ENCODE measurements at regions not wholly inside any gene's neighbourhood (a gene's known extent, or its start where the extent isn't known, plus 50 kb on each side); places are given as distances from the start of the nearest gene placed in this dataset.

DNA sequence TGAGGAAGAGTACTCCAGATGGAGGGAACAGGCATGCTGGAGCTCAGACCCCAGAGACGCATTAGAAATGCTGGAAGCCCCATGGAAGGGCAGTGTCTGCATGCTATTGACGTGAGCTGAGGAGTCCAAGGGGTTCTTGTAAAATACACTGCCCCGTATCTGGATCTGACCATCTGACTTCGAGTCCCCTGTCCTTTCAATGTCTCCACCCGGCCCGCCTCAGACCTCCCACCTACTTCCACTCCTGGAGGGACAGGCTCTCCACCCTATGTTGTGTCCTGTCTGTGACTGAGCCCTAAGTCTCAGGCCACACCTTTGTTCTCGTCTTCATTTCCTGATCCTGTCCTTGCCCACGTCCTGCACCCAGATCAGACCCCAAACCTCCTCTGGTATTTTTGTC lies 496.3 kb downstream of the CDH26 start:
- TF ChIP-seq CTCF (IDR thresholded peaks at IDR 0.05) (no peak), POLR2A (IDR thresholded peaks at IDR 0.05) (no peak), EP300 (IDR thresholded peaks at IDR 0.05) (no peak)
- intact Hi-C loops (cut with DNase I) = no loop called here
- Histone ChIP-seq H3K9me3 (no peaks in the 10 kb centered on the region), H3K27ac (no peak overlapping the region), H3K4me1 (ENCODE audit: insufficient read depth) (no peaks in the 10 kb centered on the region), H3K4me3 (no peak overlapping the region), H3K36me3 (no peaks in the 10 kb centered on the region), H3K27me3 (no peaks in the 10 kb centered on the region)
- 82 to 91% (median 90%) methylated on average over 8 of the region's 8 CpGs for WGBS, 3 donors
- no peak for DNase-seq

DNA sequence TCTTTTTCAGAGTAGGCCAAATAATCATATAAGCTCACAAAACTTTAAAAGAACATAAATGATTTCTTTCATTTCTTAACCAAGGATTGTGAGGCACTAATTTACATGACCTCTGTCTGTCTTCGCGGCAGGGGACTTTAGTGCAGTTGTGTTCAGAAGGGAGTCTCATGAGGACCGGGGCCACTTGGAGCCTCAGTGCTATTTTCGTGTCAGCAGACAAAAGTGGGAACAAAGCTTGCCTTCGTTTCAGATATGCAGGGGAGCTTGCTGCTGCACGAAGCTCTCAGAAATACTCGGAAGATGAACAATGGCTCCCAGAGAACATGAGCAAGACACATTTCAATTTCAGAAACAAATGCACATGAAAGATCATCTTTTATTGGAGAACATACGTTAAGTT lies 497.0 kb downstream of the CDH26 start:
- H3K4me3 ChIP-seq = no peak overlapping the region
- no peaks in the 10 kb centered on the region for H3K4me1 ChIP-seq (ENCODE audit: insufficient read depth)
- no peak for DNase-seq
- H3K27ac ChIP-seq = no peak overlapping the region
- no peaks in the 10 kb centered on the region for H3K9me3 ChIP-seq
- TF ChIP-seq CTCF (IDR thresholded peaks at IDR 0.05) (no peak), POLR2A (IDR thresholded peaks at IDR 0.05) (no peak), EP300 (IDR thresholded peaks at IDR 0.05) (no peak)
- intact Hi-C loops (cut with DNase I) = no loop called here
- H3K36me3 ChIP-seq = no peaks in the 10 kb centered on the region
- H3K27me3 ChIP-seq = no peaks in the 10 kb centered on the region
- WGBS, 3 donors = 81 to 82% (median 81%) methylated on average over 8 of the region's 8 CpGs

GRCh38 chr20:60459212-60459611 lies 501.0 kb downstream of the CDH26 start:
- no peaks in the 10 kb centered on the region for H3K9me3 ChIP-seq
- no peaks in the 10 kb centered on the region for H3K36me3 ChIP-seq
- no peak for TF ChIP-seq POLR2A (IDR thresholded peaks at IDR 0.05)
- no peak for TF ChIP-seq EP300 (IDR thresholded peaks at IDR 0.05)
- TF ChIP-seq CTCF (IDR thresholded peaks at IDR 0.05) = no peak
- no peak overlapping the region for H3K4me3 ChIP-seq
- no peaks in the 10 kb centered on the region for H3K4me1 ChIP-seq (ENCODE audit: insufficient read depth)
- WGBS, 3 donors = 61 to 71% (median 66%) methylated on average over 3 of the region's 3 CpGs
- no peaks in the 10 kb centered on the region for H3K27me3 ChIP-seq
- no peak overlapping the region for H3K27ac ChIP-seq
- DNase-seq = no peak
- intact Hi-C loops (cut with DNase I) = no loop called here

DNA sequence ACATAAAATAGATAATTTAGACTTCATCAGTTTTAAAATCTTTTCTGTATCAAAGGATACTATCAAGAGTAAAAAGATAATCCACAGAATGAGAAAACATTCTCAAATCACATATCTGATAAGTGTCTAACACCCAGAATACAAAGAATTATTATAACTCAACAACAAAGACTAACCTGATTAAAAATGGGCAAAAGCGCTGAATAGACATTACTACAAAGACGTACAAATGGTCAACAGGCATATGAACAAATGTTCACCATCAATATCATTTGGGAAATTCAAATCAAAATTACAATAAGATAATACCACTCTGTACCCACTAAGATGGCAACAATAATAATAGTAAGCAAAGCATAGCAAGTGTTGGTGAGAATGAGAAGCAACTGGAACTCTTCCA lies 503.8 kb downstream of the CDH26 start:
- TF ChIP-seq POLR2A (IDR thresholded peaks at IDR 0.05) (no peak), CTCF (IDR thresholded peaks at IDR 0.05) (no peak), EP300 (IDR thresholded peaks at IDR 0.05) (no peak)
- intact Hi-C loops (cut with DNase I) = no loop called here

DNA sequence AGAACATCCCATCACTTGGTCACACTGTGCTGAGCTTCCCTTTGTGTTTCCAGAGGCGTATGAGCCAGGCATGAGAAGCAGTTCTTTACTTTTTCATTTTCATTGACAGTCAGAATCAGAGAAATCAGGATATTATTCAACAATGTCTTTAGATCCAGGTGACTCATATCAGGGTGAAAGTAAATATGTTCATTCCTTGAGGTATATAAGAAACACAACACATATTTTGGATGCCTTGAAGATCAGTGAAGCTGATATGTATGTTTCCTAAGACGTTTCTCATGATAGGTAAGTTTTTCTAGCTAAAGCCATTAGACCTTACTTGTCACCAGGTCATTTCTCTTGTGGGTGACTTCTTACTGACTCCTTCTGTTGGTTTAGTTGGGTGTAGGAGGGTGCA lies 505.6 kb downstream of the CDH26 start:
- H3K27ac ChIP-seq = no peak overlapping the region
- 34 to 47% (median 35%) methylated on average over 2 of the region's 2 CpGs for WGBS, 3 donors
- H3K9me3 ChIP-seq = no peaks in the 10 kb centered on the region
- TF ChIP-seq EP300 (IDR thresholded peaks at IDR 0.05) (no peak), CTCF (IDR thresholded peaks at IDR 0.05) (no peak), POLR2A (IDR thresholded peaks at IDR 0.05) (no peak)
- DNase-seq = no peak
- no peak overlapping the region for H3K4me3 ChIP-seq
- no peaks in the 10 kb centered on the region for H3K27me3 ChIP-seq
- H3K4me1 ChIP-seq (ENCODE audit: insufficient read depth) = no peaks in the 10 kb centered on the region
- no peaks in the 10 kb centered on the region for H3K36me3 ChIP-seq
- intact Hi-C loops (cut with DNase I) = no loop called here

More for the DNA sequence above, 503.8 kb downstream of the CDH26 start:
- no peaks in the 10 kb centered on the region for H3K9me3 ChIP-seq
- H3K4me1 ChIP-seq (ENCODE audit: insufficient read depth) = no peaks in the 10 kb centered on the region
- no peak for DNase-seq
- no peaks in the 10 kb centered on the region for H3K27me3 ChIP-seq
- WGBS, 3 donors = 90 to 91% (median 91%) methylated on average over 2 of the region's 2 CpGs
- H3K27ac ChIP-seq = no peak overlapping the region
- no peaks in the 10 kb centered on the region for H3K36me3 ChIP-seq
- H3K4me3 ChIP-seq = no peak overlapping the region
